ENCODE measurements at regions not wholly inside any gene's neighbourhood (a gene's known extent, or its start where the extent isn't known, plus 50 kb on each side); places are given as distances from the start of the nearest gene placed in this dataset.
A peak's percentile ranks its signal among the peaks of the same experiment; 100 is the strongest.

DNA sequence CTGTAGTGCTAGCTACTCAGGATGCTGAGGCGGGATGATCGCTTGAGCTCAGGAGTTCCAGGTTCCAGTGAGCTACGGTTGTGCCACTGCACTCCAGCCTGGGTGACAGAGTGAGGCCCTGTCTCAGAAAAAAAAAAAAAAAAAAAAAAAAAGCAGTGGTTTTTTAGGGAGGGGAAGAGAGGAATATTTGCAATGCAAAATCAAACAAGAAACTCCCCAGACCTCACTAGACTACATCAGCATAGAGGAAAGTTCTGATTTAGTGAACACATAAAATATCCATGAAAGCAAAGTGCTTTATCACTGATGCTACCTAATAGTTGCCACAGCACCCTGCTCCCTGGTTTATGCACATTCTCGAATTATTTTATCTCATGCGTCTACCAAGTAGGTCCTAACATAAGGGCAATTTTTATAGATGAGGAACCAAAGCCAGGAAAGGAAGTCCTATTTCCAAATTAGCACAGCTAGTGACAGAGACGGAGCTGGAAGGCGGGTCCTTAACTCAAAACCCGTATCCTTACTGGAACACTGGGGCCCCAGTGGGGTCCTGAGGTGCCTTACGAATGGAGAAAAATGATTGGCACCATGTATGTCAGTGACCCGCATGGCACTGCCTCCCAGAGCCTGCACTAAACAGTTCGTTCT, 50.7 kb upstream of the GPR157 start:
- DNase-seq = no peak

DNA sequence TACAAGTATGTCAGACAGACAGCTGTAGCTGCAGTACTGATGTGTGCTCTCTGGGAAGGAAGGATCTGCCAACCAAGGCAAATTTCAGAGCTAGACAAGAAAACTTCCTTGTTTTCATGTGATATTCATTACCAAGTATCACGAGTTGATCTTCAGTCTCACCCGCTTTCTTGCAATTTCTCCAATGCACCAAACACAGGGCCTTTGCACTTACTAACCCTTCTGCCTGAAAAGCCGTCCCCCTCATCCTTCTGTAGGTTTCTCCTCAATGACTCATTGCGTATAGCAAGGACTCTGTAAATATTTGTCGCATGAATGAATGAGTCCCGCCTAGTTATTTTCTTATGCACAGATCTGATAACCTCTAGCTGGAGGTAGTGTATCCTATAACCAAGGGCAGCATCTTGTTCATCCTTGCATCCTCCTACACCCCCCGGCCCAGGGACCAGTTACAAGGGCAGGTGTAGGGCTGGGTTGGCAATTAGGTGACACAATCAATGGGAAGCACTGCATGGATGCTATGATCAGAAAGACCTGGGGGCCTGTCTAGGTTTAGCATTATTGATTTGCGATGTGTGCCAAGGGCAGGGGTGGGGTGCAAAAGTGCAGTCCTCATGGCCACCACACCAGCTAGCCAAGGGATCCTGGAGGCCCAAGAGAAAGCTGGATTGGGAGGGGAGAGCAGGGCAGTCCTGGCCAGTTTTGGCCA, 51.4 kb upstream of the GPR157 start:
- no peak for DNase-seq

DNA sequence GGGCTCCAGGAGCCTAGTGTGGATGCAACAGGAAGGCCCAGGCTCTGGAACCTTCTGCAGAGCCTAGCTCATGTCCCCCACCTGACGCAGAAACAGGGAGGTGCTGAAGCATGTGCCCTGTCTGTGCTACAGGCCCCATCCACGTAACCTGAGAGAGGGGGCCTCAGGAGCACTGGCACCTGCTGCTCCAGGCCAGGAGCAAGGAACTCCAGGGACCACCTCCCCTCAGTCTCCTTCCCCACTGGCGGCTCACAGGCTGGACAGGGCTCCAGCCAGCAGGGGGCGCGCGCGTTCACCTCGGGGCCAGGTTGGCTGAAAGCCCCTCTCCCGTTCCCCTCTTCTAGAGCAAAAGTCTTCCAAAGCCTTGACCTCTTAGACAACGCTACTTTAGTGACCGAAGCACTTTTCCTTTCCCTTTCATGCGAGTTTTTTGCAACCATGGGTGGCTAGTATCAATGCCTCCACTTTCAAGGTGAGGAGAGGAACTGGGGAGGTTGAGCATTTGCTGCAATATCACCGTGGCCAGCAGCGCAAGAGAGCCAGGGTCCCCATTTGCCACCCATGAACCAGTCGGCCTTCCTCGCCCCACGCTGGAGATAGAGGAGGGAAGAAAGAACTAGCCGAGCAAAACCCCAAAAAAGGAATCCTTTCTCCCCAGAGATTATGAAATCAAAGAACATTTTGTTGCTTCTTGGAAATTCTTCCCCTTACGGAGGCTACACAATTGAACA, 52.4 kb upstream of the GPR157 start:
- DNase-seq = peak; percentile 14

DNA sequence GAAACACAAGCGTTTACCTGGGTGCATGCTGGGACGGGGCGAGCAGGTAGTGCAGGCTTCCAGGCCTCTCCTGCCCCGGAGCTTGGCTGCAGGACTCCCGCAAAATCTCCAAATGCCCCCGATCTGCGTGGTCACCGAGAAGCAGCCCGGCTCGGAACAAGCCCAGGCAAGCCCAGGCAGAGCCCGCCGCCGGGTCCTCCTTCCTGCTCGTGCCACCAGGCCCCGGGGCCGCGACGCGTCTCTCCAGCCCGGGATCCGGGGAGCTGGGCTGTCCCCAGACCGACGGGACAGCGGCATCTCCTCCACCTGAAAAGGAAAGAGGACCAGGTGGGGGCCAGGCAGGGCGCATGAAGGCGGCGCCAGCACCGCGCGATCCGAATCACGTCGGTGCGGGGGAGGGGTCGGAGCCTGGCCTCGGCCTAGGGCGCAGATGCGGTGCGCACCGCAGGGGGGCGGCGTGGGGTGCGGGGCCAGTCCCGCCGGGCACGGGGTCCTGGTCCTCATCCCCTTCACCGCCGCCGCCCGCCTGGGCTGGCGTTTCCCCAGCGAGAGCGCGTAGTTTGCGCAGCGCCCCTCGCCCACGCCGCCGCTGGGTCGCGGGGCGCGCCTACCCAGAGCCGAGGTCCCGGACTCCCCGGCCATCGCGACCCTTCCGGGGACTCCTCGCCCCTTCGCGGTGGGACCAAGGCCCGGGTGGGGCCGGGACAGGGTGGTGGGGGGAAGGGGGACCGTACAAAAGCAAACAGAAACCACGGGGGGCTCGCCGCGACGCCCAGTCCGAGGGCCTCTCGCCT, 52.4 kb upstream of the H6PD start:
- DNase-seq = no peak

DNA sequence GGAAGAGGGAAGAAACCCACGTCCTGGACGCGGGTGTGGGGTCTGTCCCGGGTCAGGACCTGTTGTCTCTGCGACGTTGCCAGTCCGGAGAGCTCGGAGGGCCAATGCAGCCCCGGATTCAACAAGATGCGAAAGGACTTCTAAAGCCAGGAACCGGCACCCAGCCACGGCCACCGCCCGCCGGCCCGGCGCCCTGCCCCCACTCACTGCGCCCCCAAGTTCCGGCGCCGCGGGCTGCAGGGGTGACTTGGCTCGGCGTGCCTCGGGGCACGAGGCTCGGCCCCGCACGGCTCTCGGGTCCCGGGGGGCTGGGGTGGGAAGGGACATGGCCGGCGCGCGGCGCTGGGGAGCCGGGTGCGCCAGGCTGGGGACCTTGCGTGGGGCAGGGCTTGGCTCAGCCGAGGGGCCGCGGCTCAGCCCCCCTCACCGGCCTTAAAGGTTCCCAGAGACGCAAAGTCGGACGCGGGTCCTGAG, 51.8 kb upstream of the H6PD start:
- no peak for DNase-seq

DNA sequence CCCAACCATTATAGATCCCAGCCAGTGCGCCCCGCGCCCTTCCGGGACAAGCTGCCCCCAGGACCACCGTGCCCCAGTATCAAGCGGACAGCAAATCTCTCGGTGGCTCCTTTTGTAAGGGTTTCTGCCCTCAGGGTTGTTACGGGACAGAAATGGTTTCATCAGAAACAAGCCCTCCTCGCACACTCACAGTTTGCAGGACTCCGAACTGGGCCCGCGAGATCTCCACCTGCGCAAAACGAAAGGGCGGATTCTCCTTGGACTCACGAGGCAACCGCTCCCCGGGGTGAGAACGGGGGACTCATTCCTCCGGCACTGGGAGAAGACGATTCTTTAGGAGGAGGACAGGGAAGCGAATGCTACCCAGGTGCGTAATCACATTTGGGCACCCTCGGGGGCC, 51.1 kb upstream of the H6PD start:
- DNase-seq = no peak

DNA sequence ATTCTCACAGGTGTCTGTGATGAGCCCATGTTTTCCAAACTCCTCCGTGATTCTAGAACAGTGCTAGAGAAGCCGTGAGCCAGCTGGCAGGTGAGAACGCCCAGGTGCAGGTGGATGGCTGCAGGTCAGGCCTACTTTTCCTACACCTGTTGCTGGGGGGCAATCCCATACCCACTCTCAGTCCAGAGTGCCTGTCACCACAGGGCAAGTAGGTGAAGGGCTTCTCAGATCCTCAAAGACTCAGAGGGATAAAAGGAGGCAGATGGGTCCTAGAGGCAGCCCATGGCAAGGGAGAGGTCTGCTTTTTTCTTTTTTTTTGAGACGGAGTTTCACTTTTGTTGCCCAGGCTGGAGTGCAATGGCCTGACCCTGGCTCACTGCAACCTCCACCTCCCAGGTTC, 50.7 kb upstream of the H6PD start:
- DNase-seq = no peak

DNA sequence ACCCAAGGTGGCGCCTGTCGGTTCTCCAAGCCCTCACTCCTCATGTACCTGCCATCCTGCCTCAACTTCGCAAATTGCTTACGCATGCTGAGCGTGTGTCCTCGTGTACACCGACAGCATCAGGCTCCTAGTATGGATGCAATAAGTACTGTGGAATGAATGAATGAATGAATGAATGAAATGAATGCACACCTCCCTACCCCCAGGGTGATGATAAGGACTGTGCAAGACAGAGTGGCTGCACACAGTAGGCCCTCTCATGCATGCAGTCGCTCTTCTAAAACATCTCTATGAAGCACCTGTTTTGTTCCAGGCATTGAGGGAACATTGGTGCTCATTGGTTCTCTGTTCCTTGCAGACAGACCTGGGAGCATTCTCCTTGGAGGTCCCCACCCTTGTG, 49.8 kb upstream of the H6PD start:
- no peak for DNase-seq
